ENCODE measurements at regions not wholly inside any gene's neighbourhood (a gene's known extent, or its start where the extent isn't known, plus 50 kb on each side); places are given as distances from the start of the nearest gene placed in this dataset.

GRCh38 chr10:60541451-60541850 is 151.8 kb upstream of the ANK3 start:
- Histone ChIP-seq H3K27ac (ENCODE audit: control insufficient read depth, insufficient read depth, low read length) (no peak overlapping the region), H3K9me3 (ENCODE audit: control insufficient read depth, low read depth, low read length) (no peaks in the 10 kb centered on the region), H4K20me1 (ENCODE audit: control insufficient read depth, extremely low read depth, insufficient read depth, low read length) (no peaks in the 10 kb centered on the region), H2AFZ (ENCODE audit: control insufficient read depth, low read length) (no peak overlapping the region), H3K9ac (ENCODE audit: control insufficient read depth, extremely low read depth, insufficient read depth, low read length) (no peak overlapping the region), H3K27me3 (ENCODE audit: control insufficient read depth, extremely low read depth, insufficient read depth, low read length) (no peaks in the 10 kb centered on the region), H3K36me3 (ENCODE audit: control insufficient read depth in 2 of 2, extremely low read depth in 1 of 2, insufficient read depth in 2 of 2, low read length in 2 of 2) (no peaks in the 10 kb centered on the region), H3K4me2 (ENCODE audit: control insufficient read depth, extremely low read depth, insufficient read depth, low read depth, low read length) (no peak overlapping the region), H3K4me3 (ENCODE audit: control insufficient read depth in 2 of 3, extremely low read depth in 1 of 3, insufficient read depth in 2 of 3, low read depth in 1 of 3, low read length in 3 of 3) (no peak overlapping the region), H3K9me1 (ENCODE audit: control insufficient read depth, extremely low read depth, insufficient read depth, low read length) (no peaks in the 10 kb centered on the region), H3K79me2 (ENCODE audit: control insufficient read depth, insufficient read depth, low read length) (no peaks in the 10 kb centered on the region), H3K4me1 (ENCODE audit: control insufficient read depth, extremely low read depth, insufficient read depth, low read length) (no peaks in the 10 kb centered on the region)
- TF ChIP-seq EZH2 (IDR thresholded peaks at IDR 0.05; ENCODE audit: low read length), result no peak
- TF ChIP-seq, protein P1, sequence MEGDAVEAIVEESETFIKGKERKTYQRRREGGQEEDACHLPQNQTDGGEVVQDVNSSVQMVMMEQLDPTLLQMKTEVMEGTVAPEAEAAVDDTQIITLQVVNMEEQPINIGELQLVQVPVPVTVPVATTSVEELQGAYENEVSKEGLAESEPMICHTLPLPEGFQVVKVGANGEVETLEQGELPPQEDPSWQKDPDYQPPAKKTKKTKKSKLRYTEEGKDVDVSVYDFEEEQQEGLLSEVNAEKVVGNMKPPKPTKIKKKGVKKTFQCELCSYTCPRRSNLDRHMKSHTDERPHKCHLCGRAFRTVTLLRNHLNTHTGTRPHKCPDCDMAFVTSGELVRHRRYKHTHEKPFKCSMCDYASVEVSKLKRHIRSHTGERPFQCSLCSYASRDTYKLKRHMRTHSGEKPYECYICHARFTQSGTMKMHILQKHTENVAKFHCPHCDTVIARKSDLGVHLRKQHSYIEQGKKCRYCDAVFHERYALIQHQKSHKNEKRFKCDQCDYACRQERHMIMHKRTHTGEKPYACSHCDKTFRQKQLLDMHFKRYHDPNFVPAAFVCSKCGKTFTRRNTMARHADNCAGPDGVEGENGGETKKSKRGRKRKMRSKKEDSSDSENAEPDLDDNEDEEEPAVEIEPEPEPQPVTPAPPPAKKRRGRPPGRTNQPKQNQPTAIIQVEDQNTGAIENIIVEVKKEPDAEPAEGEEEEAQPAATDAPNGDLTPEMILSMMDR (optimal IDR thresholded peaks at IDR 0.05 in 1 of 3, IDR thresholded peaks at IDR 0.05 in 1 of 3, conservative IDR thresholded peaks at IDR 0.05 in 1 of 3; ENCODE audit: extremely low read depth in 1 of 3, insufficient read depth in 2 of 3, low read length in 3 of 3), result no peak
- dilution Hi-C loops (cut with MboI; ENCODE audit: extremely low pct_ligation_motif_present, low sequenced_read_pairs), result no loop called here
- DNase-seq (ENCODE audit: low read depth, low spot score) (no peak), FAIRE-seq (no peak)

- Histone ChIP-seq H3K9ac (ENCODE audit: control insufficient read depth, extremely low read depth, insufficient read depth, low read length) (no peak overlapping the region), H3K27ac (ENCODE audit: control insufficient read depth, insufficient read depth, low read length) (no peak overlapping the region), H3K4me1 (ENCODE audit: control insufficient read depth, extremely low read depth, insufficient read depth, low read length) (no peaks in the 10 kb centered on the region), H3K27me3 (ENCODE audit: control insufficient read depth, extremely low read depth, insufficient read depth, low read length) (no peaks in the 10 kb centered on the region), H3K4me3 (ENCODE audit: control insufficient read depth in 2 of 3, extremely low read depth in 1 of 3, insufficient read depth in 2 of 3, low read depth in 1 of 3, low read length in 3 of 3) (no peak overlapping the region), H2AFZ (ENCODE audit: control insufficient read depth, low read length) (no peak overlapping the region), H3K9me1 (ENCODE audit: control insufficient read depth, extremely low read depth, insufficient read depth, low read length) (no peaks in the 10 kb centered on the region), H3K36me3 (ENCODE audit: control insufficient read depth in 2 of 2, extremely low read depth in 1 of 2, insufficient read depth in 2 of 2, low read length in 2 of 2) (no peaks in the 10 kb centered on the region), H3K9me3 (ENCODE audit: control insufficient read depth, low read depth, low read length) (no peaks in the 10 kb centered on the region), H4K20me1 (ENCODE audit: control insufficient read depth, extremely low read depth, insufficient read depth, low read length) (no peaks in the 10 kb centered on the region), H3K4me2 (ENCODE audit: control insufficient read depth, extremely low read depth, insufficient read depth, low read depth, low read length) (no peak overlapping the region), H3K79me2 (ENCODE audit: control insufficient read depth, insufficient read depth, low read length) (no peaks in the 10 kb centered on the region)
- DNase-seq (ENCODE audit: low read depth, low spot score) (no peak), FAIRE-seq (no peak)
- TF ChIP-seq EZH2 (IDR thresholded peaks at IDR 0.05; ENCODE audit: low read length), result no peak
- TF ChIP-seq, protein P1 (optimal IDR thresholded peaks at IDR 0.05 in 1 of 3, IDR thresholded peaks at IDR 0.05 in 1 of 3, conservative IDR thresholded peaks at IDR 0.05 in 1 of 3; ENCODE audit: extremely low read depth in 1 of 3, insufficient read depth in 2 of 3, low read length in 3 of 3), result no peak
- dilution Hi-C loops (cut with MboI; ENCODE audit: extremely low pct_ligation_motif_present, low sequenced_read_pairs), result no loop called here
These were observed 148.0 kb upstream of the ANK3 start for GRCh38 chr10:60537697-60538096.
